K562 (cell line): ENCODE measurements at regions not wholly inside any gene's neighbourhood (a gene's known extent, or its start where the extent isn't known, plus 50 kb on each side); places are given as distances from the start of the nearest gene placed in this dataset.

Experiments
- BRD9 ChIP-seq: fragments of 450-650 bp; IDR thresholded peaks from 2 replicates; pipeline ENCODE4 v1.6.1; 2018; ENCODE audit warnings: low read depth; ENCODE audit not compliant: partially characterized antibody
- CREB1 ChIP-seq, 2 experiments: sonication (generic) in 1 of 2; formaldehyde crosslinking in 1 of 2; IDR thresholded peaks; 2 replicates each; pipeline versions ENCODE4 v1.6.1 to v1.8.0; 2012 to 2022; ENCODE audit warnings: inconsistent platforms in 1 of 2, mild to moderate bottlenecking in 1 of 2, missing genetic modification reagents in 1 of 2, moderate library complexity in 1 of 2
- TF ChIP-seq, protein P1 (sequence below): sonication (generic); formaldehyde crosslinking; IDR thresholded peaks from 2 replicates; pipeline ENCODE4 v1.8.1; 2023; ENCODE audit warnings: mild to moderate bottlenecking, missing genetic modification reagents
- TF ChIP-seq, protein P2 (sequence below), 2 experiments: fragments of 450-650 bp in 1 of 2; sonication (generic) in 1 of 2; formaldehyde crosslinking in 1 of 2; IDR thresholded peaks; 2 replicates each; pipeline versions ENCODE4 v1.7.1 to v1.9.0; 2016 to 2022; ENCODE audit warnings: inconsistent platforms in 1 of 2, mild to moderate bottlenecking in 1 of 2, missing genetic modification reagents in 1 of 2
- TF ChIP-seq, protein P3 (sequence below), 2 experiments: fragments of 450-650 bp in 1 of 2; sonication (generic) in 1 of 2; formaldehyde crosslinking; conservative IDR thresholded peaks; 2 replicates each; pipeline versions ENCODE4 v1.4.0 to v1.8.1; 2020 to 2022; ENCODE audit warnings: mild to moderate bottlenecking in 1 of 2, missing genetic modification reagents in 1 of 2
- TF ChIP-seq, protein P4 (sequence below): fragments of 150-350 bp; conservative IDR thresholded peaks from 2 replicates; pipeline ENCODE4 v1.6.1; 2014; ENCODE audit warnings: low read length
- TF ChIP-seq, protein P5 (sequence below), 2 experiments: fragments of 450-650 bp in 1 of 2; sonication (generic) in 1 of 2; formaldehyde crosslinking in 1 of 2; IDR thresholded peaks in 1 of 2; conservative IDR thresholded peaks in 1 of 2; 2 replicates each; pipeline versions ENCODE4 v1.6.1 to v1.8.1; 2016 to 2023; ENCODE audit warnings: mild to moderate bottlenecking in 2 of 2, moderate library complexity in 2 of 2, inconsistent platforms in 1 of 2, missing genetic modification reagents in 1 of 2

DNA sequence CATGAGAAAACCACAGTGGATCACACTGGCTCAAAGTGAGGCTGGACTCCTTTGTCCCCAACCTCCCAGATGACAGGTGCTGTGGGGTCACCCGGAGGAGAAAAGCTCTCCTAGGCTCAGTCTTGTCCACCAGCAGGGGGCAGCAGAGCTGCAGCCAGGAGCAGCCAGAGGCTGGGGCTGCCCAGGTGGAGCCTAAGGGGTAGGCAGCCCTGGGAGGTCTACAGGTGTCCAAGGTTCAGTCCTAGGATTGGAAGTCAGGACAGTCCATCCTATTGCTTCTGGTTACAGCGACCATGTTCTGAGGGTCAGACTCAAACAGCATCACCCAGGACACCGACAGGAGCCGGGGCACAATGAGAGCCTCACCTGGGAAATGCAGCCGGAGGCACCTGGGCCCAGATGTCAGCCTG lies 77.6 kb upstream of the IGLL5 start (continued):
- TF ChIP-seq, protein P1, sequence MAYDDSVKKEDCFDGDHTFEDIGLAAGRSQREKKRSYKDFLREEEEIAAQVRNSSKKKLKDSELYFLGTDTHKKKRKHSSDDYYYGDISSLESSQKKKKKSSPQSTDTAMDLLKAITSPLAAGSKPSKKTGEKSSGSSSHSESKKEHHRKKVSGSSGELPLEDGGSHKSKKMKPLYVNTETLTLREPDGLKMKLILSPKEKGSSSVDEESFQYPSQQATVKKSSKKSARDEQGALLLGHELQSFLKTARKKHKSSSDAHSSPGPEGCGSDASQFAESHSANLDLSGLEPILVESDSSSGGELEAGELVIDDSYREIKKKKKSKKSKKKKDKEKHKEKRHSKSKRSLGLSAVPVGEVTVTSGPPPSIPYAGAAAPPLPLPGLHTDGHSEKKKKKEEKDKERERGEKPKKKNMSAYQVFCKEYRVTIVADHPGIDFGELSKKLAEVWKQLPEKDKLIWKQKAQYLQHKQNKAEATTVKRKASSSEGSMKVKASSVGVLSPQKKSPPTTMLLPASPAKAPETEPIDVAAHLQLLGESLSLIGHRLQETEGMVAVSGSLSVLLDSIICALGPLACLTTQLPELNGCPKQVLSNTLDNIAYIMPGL (CRISPR knock-in tag): peak; percentile 90
- TF ChIP-seq, protein P2, sequence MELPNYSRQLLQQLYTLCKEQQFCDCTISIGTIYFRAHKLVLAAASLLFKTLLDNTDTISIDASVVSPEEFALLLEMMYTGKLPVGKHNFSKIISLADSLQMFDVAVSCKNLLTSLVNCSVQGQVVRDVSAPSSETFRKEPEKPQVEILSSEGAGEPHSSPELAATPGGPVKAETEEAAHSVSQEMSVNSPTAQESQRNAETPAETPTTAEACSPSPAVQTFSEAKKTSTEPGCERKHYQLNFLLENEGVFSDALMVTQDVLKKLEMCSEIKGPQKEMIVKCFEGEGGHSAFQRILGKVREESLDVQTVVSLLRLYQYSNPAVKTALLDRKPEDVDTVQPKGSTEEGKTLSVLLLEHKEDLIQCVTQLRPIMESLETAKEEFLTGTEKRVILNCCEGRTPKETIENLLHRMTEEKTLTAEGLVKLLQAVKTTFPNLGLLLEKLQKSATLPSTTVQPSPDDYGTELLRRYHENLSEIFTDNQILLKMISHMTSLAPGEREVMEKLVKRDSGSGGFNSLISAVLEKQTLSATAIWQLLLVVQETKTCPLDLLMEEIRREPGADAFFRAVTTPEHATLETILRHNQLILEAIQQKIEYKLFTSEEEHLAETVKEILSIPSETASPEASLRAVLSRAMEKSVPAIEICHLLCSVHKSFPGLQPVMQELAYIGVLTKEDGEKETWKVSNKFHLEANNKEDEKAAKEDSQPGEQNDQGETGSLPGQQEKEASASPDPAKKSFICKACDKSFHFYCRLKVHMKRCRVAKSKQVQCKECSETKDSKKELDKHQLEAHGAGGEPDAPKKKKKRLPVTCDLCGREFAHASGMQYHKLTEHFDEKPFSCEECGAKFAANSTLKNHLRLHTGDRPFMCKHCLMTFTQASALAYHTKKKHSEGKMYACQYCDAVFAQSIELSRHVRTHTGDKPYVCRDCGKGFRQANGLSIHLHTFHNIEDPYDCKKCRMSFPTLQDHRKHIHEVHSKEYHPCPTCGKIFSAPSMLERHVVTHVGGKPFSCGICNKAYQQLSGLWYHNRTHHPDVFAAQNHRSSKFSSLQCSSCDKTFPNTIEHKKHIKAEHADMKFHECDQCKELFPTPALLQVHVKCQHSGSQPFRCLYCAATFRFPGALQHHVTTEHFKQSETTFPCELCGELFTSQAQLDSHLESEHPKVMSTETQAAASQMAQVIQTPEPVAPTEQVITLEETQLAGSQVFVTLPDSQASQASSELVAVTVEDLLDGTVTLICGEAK (IDR thresholded peaks at IDR 0.05): no peak
- TF ChIP-seq, protein P2 (CRISPR knock-in tag; IDR thresholded peaks at IDR 0.05): peak; percentile 64; the same call in 1 of the 2 replicates
- TF ChIP-seq, protein P3, sequence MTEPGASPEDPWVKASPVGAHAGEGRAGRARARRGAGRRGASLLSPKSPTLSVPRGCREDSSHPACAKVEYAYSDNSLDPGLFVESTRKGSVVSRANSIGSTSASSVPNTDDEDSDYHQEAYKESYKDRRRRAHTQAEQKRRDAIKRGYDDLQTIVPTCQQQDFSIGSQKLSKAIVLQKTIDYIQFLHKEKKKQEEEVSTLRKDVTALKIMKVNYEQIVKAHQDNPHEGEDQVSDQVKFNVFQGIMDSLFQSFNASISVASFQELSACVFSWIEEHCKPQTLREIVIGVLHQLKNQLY (CRISPR knock-in tag; conservative IDR thresholded peaks at IDR 0.05): 0 out of 4 replicates have a peak, but pooled peaks of 1 of the 2 experiments have one; percentile 85
- TF ChIP-seq, protein P4, sequence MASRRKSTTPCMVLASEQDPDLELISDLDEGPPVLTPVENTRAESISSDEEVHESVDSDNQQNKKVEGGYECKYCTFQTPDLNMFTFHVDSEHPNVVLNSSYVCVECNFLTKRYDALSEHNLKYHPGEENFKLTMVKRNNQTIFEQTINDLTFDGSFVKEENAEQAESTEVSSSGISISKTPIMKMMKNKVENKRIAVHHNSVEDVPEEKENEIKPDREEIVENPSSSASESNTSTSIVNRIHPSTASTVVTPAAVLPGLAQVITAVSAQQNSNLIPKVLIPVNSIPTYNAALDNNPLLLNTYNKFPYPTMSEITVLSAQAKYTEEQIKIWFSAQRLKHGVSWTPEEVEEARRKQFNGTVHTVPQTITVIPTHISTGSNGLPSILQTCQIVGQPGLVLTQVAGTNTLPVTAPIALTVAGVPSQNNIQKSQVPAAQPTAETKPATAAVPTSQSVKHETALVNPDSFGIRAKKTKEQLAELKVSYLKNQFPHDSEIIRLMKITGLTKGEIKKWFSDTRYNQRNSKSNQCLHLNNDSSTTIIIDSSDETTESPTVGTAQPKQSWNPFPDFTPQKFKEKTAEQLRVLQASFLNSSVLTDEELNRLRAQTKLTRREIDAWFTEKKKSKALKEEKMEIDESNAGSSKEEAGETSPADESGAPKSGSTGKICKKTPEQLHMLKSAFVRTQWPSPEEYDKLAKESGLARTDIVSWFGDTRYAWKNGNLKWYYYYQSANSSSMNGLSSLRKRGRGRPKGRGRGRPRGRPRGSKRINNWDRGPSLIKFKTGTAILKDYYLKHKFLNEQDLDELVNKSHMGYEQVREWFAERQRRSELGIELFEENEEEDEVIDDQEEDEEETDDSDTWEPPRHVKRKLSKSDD: no peak
- TF ChIP-seq BRD9 (no peak), CREB1 (IDR thresholded peaks at IDR 0.05) (peak; percentile 25; the same call in 1 of the 2 replicates), CREB1 (CRISPR knock-in tag; IDR thresholded peaks at IDR 0.05) (no peak)
- TF ChIP-seq, protein P5, sequence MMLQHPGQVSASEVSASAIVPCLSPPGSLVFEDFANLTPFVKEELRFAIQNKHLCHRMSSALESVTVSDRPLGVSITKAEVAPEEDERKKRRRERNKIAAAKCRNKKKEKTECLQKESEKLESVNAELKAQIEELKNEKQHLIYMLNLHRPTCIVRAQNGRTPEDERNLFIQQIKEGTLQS (IDR thresholded peaks at IDR 0.05): no peak
- TF ChIP-seq, protein P5 (CRISPR knock-in tag; conservative IDR thresholded peaks at IDR 0.05): peak; percentile 73; the same call in 1 of the 2 replicates
